HG03097 (cell line): ENCODE measurements at regions not wholly inside any gene's neighbourhood (a gene's known extent, or its start where the extent isn't known, plus 50 kb on each side); places are given as distances from the start of the nearest gene placed in this dataset.

Source experiments
- ATAC-seq: cut with Tn5 transposase; IDR thresholded peaks from one replicate; pipeline ENCODE4 v1.9.1; 2021; ENCODE audit not compliant: unreplicated experiment, low FRiP score

- no peak for ATAC-seq
Observed at GRCh38 chr1:98017184-98017583, 96.3 kb upstream of the DPYD start.

- ATAC-seq, result no peak
Observed at GRCh38 chr1:98008373-98008772, 87.5 kb upstream of the DPYD start.

- ATAC-seq, result no peak
Observed at GRCh38 chr1:98005326-98006010, 84.6 kb upstream of the DPYD start.

DNA sequence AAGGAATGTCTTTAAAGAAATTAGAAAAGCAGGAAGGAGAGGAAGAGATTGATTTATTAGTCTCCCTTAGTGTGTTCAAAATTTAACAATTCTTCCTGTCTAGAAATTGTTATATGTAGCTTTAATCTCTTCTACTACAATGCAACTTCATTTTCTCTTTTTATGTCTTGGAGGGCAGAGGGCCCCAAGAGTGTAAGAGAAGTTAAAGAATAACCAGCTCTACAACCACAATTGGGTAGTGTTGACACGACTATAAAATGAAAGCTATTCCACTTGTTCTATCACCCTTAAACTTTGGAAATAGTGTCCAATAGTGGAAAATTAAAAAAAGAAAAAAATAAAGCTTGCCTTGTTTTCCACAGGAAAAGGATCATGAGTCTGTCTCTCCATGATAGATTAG, 82.6 kb upstream of the DPYD start:
- no peak for ATAC-seq

- ATAC-seq, result no peak
Observed at GRCh38 chr1:98002288-98002687, 81.5 kb upstream of the DPYD start.

DNA sequence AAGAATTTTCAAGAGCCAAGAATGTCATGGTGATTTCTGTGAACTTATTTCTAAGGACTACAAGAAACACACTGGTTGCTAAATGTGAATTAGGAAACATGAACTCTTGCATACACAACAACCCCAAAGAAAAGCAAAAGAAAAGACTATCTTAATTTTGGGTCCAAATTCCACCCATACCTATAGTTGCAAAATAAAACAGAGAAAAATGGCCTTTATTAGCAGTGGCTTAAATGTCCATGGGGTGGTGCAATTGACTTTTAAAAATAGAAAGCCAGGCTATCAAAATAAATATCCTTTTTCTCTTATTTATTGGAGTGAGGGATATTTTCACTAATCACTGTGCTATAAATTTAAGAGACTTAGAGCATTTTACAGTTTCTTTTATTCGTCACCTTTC, 80.9 kb upstream of the DPYD start:
- ATAC-seq, result no peak

DNA sequence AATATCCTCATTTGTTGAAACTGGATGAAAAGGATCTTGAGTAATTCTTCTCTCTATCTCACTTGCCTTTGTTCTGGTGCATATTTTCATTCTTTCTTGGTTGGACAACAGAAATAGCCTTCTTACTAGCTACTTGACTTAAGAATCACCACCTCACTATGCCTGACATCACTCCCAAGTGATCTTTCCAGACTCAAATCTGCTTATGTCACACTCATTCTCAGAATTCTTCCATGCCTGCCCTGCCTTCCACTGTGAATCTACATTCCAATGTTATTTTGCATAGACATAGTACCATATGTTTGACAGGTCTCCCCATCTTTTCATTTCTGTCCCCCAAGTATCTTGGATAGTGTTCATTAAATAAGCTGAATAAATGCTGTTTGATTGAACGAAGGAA, 78.5 kb upstream of the DPYD start:
- no peak for ATAC-seq

- ATAC-seq, result no peak
Observed at GRCh38 chr1:97996880-97997279, 76.0 kb upstream of the DPYD start.

DNA sequence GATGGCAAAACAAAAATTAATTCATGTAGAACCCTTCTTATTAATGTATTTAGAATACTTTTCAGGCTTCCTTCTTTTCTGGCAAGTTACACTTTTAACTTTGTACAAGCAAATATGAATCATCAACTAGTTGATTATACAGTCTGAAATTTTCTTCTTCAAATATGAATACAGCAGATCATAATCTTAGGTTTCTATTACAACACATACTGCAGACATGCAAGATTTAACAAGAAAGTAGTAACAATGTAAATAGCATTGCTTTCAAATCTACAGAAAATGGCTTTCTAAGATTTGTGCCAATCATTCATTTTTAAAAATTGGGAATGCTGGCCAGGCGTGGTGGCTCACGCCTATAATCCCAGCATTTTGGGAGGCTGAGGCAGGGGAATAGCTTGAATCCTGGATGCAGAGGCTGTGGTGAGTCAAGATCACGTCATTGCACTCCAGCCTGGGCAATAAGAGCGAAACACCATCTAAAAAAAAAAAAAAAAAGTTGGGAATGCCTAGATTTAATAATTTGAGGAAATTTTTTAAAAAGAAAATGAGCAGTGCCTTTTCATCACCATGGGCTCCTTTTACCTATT, 68.4 kb upstream of the DPYD start:
- ATAC-seq, result no peak

GRCh38 chr1:97986041-97987005, 65.5 kb upstream of the DPYD start:
- no peak for ATAC-seq

- ATAC-seq, result no peak
Observed at GRCh38 chr1:97983126-97983525, 62.3 kb upstream of the DPYD start.

DNA sequence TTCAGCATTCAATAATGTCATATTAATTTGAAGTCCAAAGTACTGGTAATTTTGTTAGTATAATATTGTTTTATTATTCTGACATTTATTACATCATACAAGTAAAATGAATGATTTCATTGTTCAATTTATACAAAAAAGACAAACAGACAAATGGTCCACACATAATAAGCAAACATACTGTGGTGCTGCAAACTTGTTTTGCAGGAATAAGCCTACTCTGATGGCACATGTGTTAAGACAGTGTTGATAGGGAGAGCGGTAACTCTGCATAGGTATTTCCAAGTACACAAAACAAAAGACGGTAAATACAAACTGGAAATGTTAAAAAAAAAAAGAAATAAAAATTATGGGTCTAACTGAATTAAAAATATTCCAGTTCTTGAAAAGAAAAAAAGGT, 59.7 kb upstream of the DPYD start:
- no peak for ATAC-seq

DNA sequence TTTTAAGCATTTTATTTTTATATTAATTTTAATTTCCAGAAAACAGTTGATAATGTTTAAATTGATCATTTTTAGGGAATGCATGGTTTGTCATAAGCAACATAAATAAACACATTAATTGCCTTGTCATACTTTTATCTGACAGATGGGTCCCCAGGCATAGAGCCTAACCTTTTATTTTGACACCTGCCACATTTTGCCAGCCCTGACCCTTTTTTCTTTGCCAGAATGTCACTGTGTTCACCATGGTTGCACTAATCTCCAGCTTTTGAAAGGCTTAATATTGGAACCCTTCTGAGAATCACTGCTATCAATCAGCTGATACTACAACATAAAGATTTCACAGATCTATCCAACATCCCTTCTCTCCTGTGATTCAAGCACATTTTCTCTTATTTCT, 56.0 kb upstream of the DPYD start:
- no peak for ATAC-seq
